ENCODE measurements at regions not wholly inside any gene's neighbourhood (a gene's known extent, or its start where the extent isn't known, plus 50 kb on each side); places are given as distances from the start of the nearest gene placed in this dataset.
"Not testable (repeated sequence)": the region's sequence is repeated elsewhere in the genome, so short reads cannot be mapped to it uniquely, and the experiment has no call there.

- no peak for DNase-seq (ENCODE audit: low spot score)
Observed at GRCh38 chr13:88717946-88718345, 1046.8 kb downstream of the SLITRK5 start.

GRCh38 chr13:88718781-88719180 lies 1047.6 kb downstream of the SLITRK5 start:
- DNase-seq (ENCODE audit: low spot score) = no peak

GRCh38 chr13:88726075-88726474 lies 1054.9 kb downstream of the SLITRK5 start:
- DNase-seq (ENCODE audit: low spot score) = no peak

- DNase-seq (ENCODE audit: low spot score) = not testable (repeated sequence)
Observed at GRCh38 chr13:88727236-88727635, 1056.1 kb downstream of the SLITRK5 start.

GRCh38 chr13:88729605-88730004 lies 1058.4 kb downstream of the SLITRK5 start:
- DNase-seq (ENCODE audit: low spot score) = no peak

- DNase-seq (ENCODE audit: low spot score) = no peak
Observed at GRCh38 chr13:88736026-88736425, 1064.9 kb downstream of the SLITRK5 start.

GRCh38 chr13:88739195-88739594 lies 1068.0 kb downstream of the SLITRK5 start:
- DNase-seq (ENCODE audit: low spot score) = no peak

GRCh38 chr13:88744289-88744688 lies 1073.1 kb downstream of the SLITRK5 start:
- DNase-seq (ENCODE audit: low spot score) = no peak

- no peak for DNase-seq (ENCODE audit: low spot score)
Observed at GRCh38 chr13:88745011-88745410, 1073.8 kb downstream of the SLITRK5 start.

GRCh38 chr13:88752041-88752440 lies 1080.9 kb downstream of the SLITRK5 start:
- no peak for DNase-seq (ENCODE audit: low spot score)

GRCh38 chr13:88754141-88754540 lies 1083.0 kb downstream of the SLITRK5 start:
- no peak for DNase-seq (ENCODE audit: low spot score)

GRCh38 chr13:88761145-88761544 lies 1090.0 kb downstream of the SLITRK5 start:
- no peak for DNase-seq (ENCODE audit: low spot score)

- no peak for DNase-seq (ENCODE audit: low spot score)
Observed at GRCh38 chr13:88764103-88764502, 1092.9 kb downstream of the SLITRK5 start.

- no peak for DNase-seq (ENCODE audit: low spot score)
Observed at GRCh38 chr13:88800505-88800904, 1129.3 kb downstream of the SLITRK5 start.

- no peak for DNase-seq (ENCODE audit: low spot score)
Observed at GRCh38 chr13:88801361-88801760, 1130.2 kb downstream of the SLITRK5 start.

- DNase-seq (ENCODE audit: low spot score) = no peak
Observed at GRCh38 chr13:88802886-88803285, 1131.7 kb downstream of the SLITRK5 start.

GRCh38 chr13:88806438-88806837 lies 1135.3 kb downstream of the SLITRK5 start:
- DNase-seq (ENCODE audit: low spot score) = no peak

- no peak for DNase-seq (ENCODE audit: low spot score)
Observed at GRCh38 chr13:88817560-88817959, 1146.4 kb downstream of the SLITRK5 start.

GRCh38 chr13:88823114-88823513 lies 1151.9 kb downstream of the SLITRK5 start:
- DNase-seq (ENCODE audit: low spot score) = no peak

- no peak for DNase-seq (ENCODE audit: low spot score)
Observed at GRCh38 chr13:88824218-88824617, 1153.0 kb downstream of the SLITRK5 start.

- DNase-seq (ENCODE audit: low spot score) = no peak
Observed at GRCh38 chr13:88840085-88840484, 1168.9 kb downstream of the SLITRK5 start.

- not testable (repeated sequence) for DNase-seq (ENCODE audit: low spot score)
Observed at GRCh38 chr13:88852293-88852692, 1181.1 kb downstream of the SLITRK5 start.

GRCh38 chr13:88857256-88857655 lies 1186.1 kb downstream of the SLITRK5 start:
- no peak for DNase-seq (ENCODE audit: low spot score)

- DNase-seq (ENCODE audit: low spot score) = no peak
Observed at GRCh38 chr13:88862095-88862620, 1191.0 kb downstream of the SLITRK5 start.

Measured in mucosa of gallbladder (tissue), 1 donor.